ENCODE measurements at regions not wholly inside any gene's neighbourhood (a gene's known extent, or its start where the extent isn't known, plus 50 kb on each side); places are given as distances from the start of the nearest gene placed in this dataset.
A peak's percentile ranks its signal among the peaks of the same experiment; 100 is the strongest.

GRCh38 chr2:160973991-160974390, 186.2 kb upstream of the TANK start:
- no peak for DNase-seq

DNA sequence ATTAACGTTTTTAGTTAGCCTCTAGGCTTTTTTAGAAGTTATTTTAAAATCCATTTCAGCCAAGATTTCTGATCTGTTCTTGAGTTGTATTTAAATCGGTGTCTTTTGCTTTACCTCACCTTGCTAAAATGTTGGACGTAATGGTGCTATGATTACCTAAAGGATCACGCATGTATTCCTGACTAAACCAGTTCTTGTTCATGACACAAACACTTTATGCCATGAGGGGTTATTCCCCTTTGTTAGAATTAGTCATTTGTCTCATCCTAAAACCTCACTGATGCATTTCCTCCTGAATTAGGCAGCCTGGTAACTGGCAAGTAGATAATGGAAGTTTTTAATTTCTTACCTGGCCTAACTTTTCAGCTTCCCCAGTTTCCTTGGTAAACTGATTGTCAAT, 185.4 kb upstream of the TANK start:
- DNase-seq = no peak

- no peak for DNase-seq
Measured at GRCh38 chr2:160976797-160977196, 183.4 kb upstream of the TANK start.

DNA sequence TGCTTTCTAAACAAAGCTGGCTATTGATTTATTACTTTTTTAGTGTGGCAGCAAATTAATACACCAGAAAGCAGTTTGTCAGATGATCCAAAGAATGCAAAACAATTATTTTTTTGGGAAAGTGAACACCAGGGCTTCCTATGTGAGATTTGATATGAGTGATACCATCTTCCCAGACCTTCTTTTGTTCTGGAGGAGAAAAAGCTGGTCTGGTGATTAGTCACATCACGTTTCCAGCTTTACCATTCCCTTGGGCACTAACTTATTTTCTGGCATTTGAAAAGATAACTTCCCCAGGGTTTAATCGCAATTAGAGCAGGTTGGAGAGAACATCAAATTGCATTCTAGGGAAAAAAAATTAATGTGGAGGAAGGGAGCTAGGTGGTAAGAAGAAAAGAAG, 182.9 kb upstream of the TANK start:
- no peak for DNase-seq

- DNase-seq = no peak
Measured at GRCh38 chr2:160977854-160978253, 182.4 kb upstream of the TANK start.

GRCh38 chr2:160984426-160985077, 175.7 kb upstream of the TANK start:
- no peak for DNase-seq

- DNase-seq = no peak
Measured at GRCh38 chr2:160989778-160990177, 170.4 kb upstream of the TANK start.

GRCh38 chr2:160993654-160994061, 166.6 kb upstream of the TANK start:
- no peak for DNase-seq

GRCh38 chr2:160994141-160995002, 165.9 kb upstream of the TANK start:
- DNase-seq = peak; percentile 31

DNA sequence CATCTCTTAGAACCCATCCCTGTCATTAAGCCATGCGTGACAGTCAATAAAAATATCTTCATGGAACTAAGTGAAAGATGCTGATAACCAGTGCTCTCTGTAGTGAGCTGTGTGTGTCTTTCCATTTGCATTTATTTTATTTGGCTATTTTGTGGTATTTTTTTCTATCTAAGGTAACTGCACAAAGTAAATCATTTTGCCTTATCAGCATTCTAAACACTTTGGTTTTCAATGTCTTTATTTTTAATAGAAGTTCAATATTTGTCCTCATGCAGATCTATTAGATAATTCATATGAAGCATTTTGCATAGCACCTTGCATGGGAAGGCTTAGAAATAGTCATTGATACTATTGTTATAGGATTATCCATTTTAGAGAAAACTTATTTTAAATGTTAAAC, 163.6 kb upstream of the TANK start:
- no peak for DNase-seq

GRCh38 chr2:161004379-161004778, 155.8 kb upstream of the TANK start:
- DNase-seq = no peak

DNA sequence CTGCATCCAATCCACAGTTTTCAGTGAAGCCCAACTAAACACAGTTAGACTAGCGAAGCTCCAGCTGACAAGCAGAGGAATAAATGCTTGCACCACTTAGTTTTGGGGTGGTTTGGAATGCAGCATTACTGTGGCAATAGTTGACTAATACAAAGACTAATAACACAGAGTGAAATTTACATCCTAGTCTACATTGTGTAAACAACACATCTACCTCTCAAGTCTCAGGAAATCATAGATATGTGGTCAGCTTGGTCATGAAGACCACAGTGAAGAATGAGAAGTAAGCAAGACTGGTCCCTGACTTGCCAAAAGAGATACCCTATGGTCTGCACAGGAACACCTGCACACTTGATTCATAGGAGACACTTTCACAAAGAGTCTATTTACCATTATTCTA, 155.1 kb upstream of the TANK start:
- DNase-seq = no peak

GRCh38 chr2:161008311-161008710, 151.9 kb upstream of the TANK start:
- no peak for DNase-seq

- no peak for DNase-seq
Measured at GRCh38 chr2:161010503-161011015, 149.7 kb upstream of the TANK start.

- DNase-seq = no peak
Measured at GRCh38 chr2:161017780-161018470, 142.3 kb upstream of the TANK start.

GRCh38 chr2:161019311-161019710, 140.9 kb upstream of the TANK start:
- no peak for DNase-seq

DNA sequence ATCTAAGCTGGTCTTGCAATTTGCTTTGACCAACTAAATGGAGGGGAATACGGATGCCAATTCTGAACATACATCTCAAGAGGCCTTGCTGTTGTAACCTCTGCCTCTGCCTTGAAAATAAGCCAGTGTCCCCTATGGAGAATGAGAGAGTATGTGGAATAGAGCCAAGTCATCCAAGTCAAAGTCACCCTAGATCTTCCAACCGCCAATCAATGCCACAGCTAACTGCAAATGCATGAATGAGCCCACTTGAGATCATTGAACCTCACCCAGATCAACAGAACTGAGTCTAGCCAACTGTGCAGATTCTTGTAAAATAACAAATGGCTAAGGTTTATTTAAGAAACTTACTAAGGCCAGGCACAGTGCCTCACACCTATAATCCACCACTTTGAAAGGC, 139.8 kb upstream of the TANK start:
- no peak for DNase-seq

DNA sequence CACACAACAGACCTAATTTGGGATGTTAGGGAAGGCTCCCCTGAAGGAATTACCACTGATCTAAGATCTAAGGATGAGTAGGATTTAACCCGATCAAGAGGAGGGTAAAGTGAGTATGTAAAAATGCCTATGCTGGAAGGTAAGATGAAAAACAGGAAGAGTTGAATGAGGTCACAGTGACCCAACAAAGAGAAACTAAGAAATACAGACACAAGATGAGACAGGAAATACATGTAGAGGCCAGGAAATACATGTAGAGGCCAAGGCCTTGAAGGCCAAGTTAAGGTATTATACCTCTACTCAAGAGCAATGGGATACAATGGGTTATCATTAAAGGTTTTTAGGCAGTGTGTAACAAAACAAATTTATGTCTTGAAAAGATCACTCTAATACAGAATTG, 131.6 kb upstream of the TANK start:
- no peak for DNase-seq

GRCh38 chr2:161029321-161029720, 130.9 kb upstream of the TANK start:
- DNase-seq = no peak

GRCh38 chr2:161030260-161031063, 129.8 kb upstream of the TANK start:
- DNase-seq = no peak

DNA sequence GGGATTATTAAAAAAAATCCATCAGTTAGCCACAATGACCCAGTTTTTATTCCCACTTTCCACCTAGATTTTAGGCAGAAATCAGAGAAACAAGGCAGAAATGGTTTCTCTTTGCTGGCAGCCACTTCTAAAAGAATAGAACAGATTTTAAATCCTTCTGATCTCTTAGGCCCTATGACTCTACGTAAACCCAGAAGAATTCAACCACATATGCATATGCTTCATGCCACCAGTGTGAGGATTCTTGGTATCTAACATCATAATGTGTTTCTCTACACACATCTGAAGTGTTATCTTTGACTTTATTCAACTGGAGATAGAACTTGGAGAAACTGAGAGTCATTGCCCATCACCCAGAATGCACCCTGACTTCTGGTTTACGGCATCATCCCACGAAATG, 128.7 kb upstream of the TANK start:
- no peak for DNase-seq

GRCh38 chr2:161032635-161033034, 127.6 kb upstream of the TANK start:
- DNase-seq = no peak

Measured in NCI-H1048 (cell line).